NCI-H345 treated with DMSO at 0.1 percent for 48 hours (cell line): ENCODE measurements at regions not wholly inside any gene's neighbourhood (a gene's known extent, or its start where the extent isn't known, plus 50 kb on each side); places are given as distances from the start of the nearest gene placed in this dataset.
"Not testable (repeated sequence)": the region's sequence is repeated elsewhere in the genome, so short reads cannot be mapped to it uniquely, and the experiment has no call there.

Source experiments
- DNase-seq: peaks from one replicate; lab custom pipeline; 2025; ENCODE audit not compliant: unreplicated experiment; lab: John Stamatoyannopoulos, UW

GRCh38 chr1:244156617-244157016, 105.5 kb downstream of the ZBTB18 start:
- not testable (repeated sequence) for DNase-seq

GRCh38 chr1:244157731-244158438, 106.8 kb downstream of the ZBTB18 start:
- DNase-seq: no peak

- no peak for DNase-seq
Measured at GRCh38 chr1:244159646-244160045, 108.6 kb downstream of the ZBTB18 start.

GRCh38 chr1:244160455-244161235, 109.6 kb downstream of the ZBTB18 start:
- no peak for DNase-seq

- DNase-seq: no peak
Measured at GRCh38 chr1:244161236-244161510, 110.1 kb downstream of the ZBTB18 start.

- DNase-seq: no peak
Measured at GRCh38 chr1:244162786-244163530, 111.9 kb downstream of the ZBTB18 start.

- DNase-seq: no peak
Measured at GRCh38 chr1:244163861-244164510, 112.9 kb downstream of the ZBTB18 start.

- no peak for DNase-seq
Measured at GRCh38 chr1:244164511-244164890, 113.4 kb downstream of the ZBTB18 start.

- DNase-seq: no peak
Measured at GRCh38 chr1:244165021-244165420, 113.9 kb downstream of the ZBTB18 start.

- no peak for DNase-seq
Measured at GRCh38 chr1:244165701-244166100, 114.6 kb downstream of the ZBTB18 start.

- no peak for DNase-seq
Measured at GRCh38 chr1:244171241-244171985, 120.3 kb downstream of the ZBTB18 start.

- no peak for DNase-seq
Measured at GRCh38 chr1:244173240-244173639, 122.2 kb downstream of the ZBTB18 start.

GRCh38 chr1:244173769-244174168, 122.7 kb downstream of the ZBTB18 start:
- DNase-seq: no peak

- no peak for DNase-seq
Measured at GRCh38 chr1:244174922-244175521, 123.9 kb downstream of the ZBTB18 start.

- no peak for DNase-seq
Measured at GRCh38 chr1:244176201-244176600, 125.1 kb downstream of the ZBTB18 start.

- no peak for DNase-seq
Measured at GRCh38 chr1:244180256-244180655, 129.2 kb downstream of the ZBTB18 start.

GRCh38 chr1:244181867-244182266, 130.8 kb downstream of the ZBTB18 start:
- DNase-seq: no peak

- no peak for DNase-seq
Measured at GRCh38 chr1:244183037-244183436, 132.0 kb downstream of the ZBTB18 start.

- DNase-seq: no peak
Measured at GRCh38 chr1:244186372-244186771, 135.3 kb downstream of the ZBTB18 start.

- DNase-seq: no peak
Measured at GRCh38 chr1:244187310-244187709, 136.2 kb downstream of the ZBTB18 start.
